Liver (tissue), 8 donors: ENCODE measurements at regions not wholly inside any gene's neighbourhood (a gene's known extent, or its start where the extent isn't known, plus 50 kb on each side); places are given as distances from the start of the nearest gene placed in this dataset.

Experiments
- DNase-seq: peaks from one replicate; pipeline ENCODE4 v3.0.0-alpha.2; 2017; ENCODE audit warnings: low spot score
- H3K27ac ChIP-seq, 2 donors: one replicate each; pipeline ENCODE4 v1.7.0; 2013; ENCODE audit warnings: inconsistent platforms in 2 of 2, low read length in 2 of 2, control low read depth in 1 of 2, low read depth in 1 of 2, mild to moderate bottlenecking in 1 of 2
- H3K27me3 ChIP-seq, 4 donors: one replicate each; pipeline versions ENCODE4 v1.6.1 to v1.7.0; 2013; ENCODE audit warnings: low read length in 3 of 4, inconsistent platforms in 1 of 4, mild to moderate bottlenecking in 1 of 4, moderate library complexity in 1 of 4; ENCODE audit not compliant: control insufficient read depth in 4 of 4, insufficient read depth in 4 of 4
- H3K36me3 ChIP-seq, 4 donors: one replicate each; pipeline versions ENCODE4 v1.6.1 to v1.7.0; 2013; ENCODE audit warnings: low read length in 3 of 4, mild to moderate bottlenecking in 3 of 4, low read depth in 1 of 4, moderate library complexity in 1 of 4; ENCODE audit not compliant: control insufficient read depth in 4 of 4, insufficient read depth in 3 of 4
- H3K4me1 ChIP-seq, 4 donors: one replicate each; pipeline versions ENCODE4 v1.6.1 to v1.7.0; 2013; ENCODE audit warnings: low read length in 3 of 4, mild to moderate bottlenecking in 3 of 4, moderate library complexity in 1 of 4; ENCODE audit not compliant: control insufficient read depth in 4 of 4, insufficient read depth in 4 of 4
- H3K4me3 ChIP-seq, 3 donors: one replicate each; pipeline versions ENCODE4 v1.6.1 to v1.7.0; 2013; ENCODE audit warnings: low read length in 3 of 3, control low read depth in 1 of 3, low read depth in 1 of 3, mild to moderate bottlenecking in 1 of 3
- H3K9ac ChIP-seq, 2 donors: one replicate each; pipeline ENCODE4 v1.7.0; 2013; ENCODE audit warnings: low read length in 2 of 2, mild to moderate bottlenecking in 2 of 2, moderate library complexity in 2 of 2, control low read depth in 1 of 2, low read depth in 1 of 2
- H3K9me3 ChIP-seq, 4 donors: one replicate each; pipeline versions ENCODE4 v1.6.1 to v1.7.0; 2013; ENCODE audit warnings: low read length in 3 of 4; ENCODE audit not compliant: control insufficient read depth in 4 of 4
- ATF3 ChIP-seq: IDR thresholded peaks from 2 replicates; pipeline ENCODE4 v1.6.1; 2016; ENCODE audit warnings: antibody characterized with exemption
- EGR1 ChIP-seq, 2 donors: IDR thresholded peaks; 2 replicates each; pipeline ENCODE4 v1.6.1; 2016 to 2018; ENCODE audit warnings: antibody characterized with exemption in 2 of 2, low read depth in 2 of 2
- FOXA1 ChIP-seq: IDR thresholded peaks from 2 replicates; pipeline ENCODE4 v1.6.1; 2016; ENCODE audit warnings: antibody characterized with exemption
- FOXA2 ChIP-seq: IDR thresholded peaks from 2 replicates; pipeline ENCODE4 v1.6.1; 2016; ENCODE audit warnings: antibody characterized with exemption
- GABPA ChIP-seq, 2 donors: IDR thresholded peaks in 1 of 2; conservative IDR thresholded peaks in 1 of 2; 2 replicates each; pipeline ENCODE4 v1.6.1; 2016; ENCODE audit warnings: antibody characterized with exemption in 2 of 2, mild to moderate bottlenecking in 1 of 2, moderate library complexity in 1 of 2
- HNF4A ChIP-seq, 2 donors: conservative IDR thresholded peaks; 2 replicates each; pipeline ENCODE4 v1.6.1; 2016; ENCODE audit warnings: antibody characterized with exemption in 2 of 2, mild to moderate bottlenecking in 2 of 2
- HNF4G ChIP-seq: IDR thresholded peaks from 2 replicates; pipeline ENCODE4 v1.6.1; 2016; ENCODE audit warnings: antibody characterized with exemption
- JUND ChIP-seq, 2 donors: IDR thresholded peaks; 2 replicates each; pipeline ENCODE4 v1.6.1; 2016; ENCODE audit warnings: antibody characterized with exemption in 2 of 2
- MAX ChIP-seq: IDR thresholded peaks from 2 replicates; pipeline ENCODE4 v1.6.1; 2016; ENCODE audit warnings: antibody characterized with exemption
- NR2F2 ChIP-seq: IDR thresholded peaks from 2 replicates; pipeline ENCODE4 v1.6.1; 2016; ENCODE audit warnings: antibody characterized with exemption
- RAD21 ChIP-seq, 2 donors: IDR thresholded peaks; 2 replicates each; pipeline ENCODE4 v1.6.1; 2016; ENCODE audit warnings: antibody characterized with exemption in 2 of 2, mild to moderate bottlenecking in 2 of 2
- RXRA ChIP-seq, 2 donors: IDR thresholded peaks; 2 replicates each; pipeline ENCODE4 v1.6.1; 2017 to 2018; ENCODE audit warnings: antibody characterized with exemption in 2 of 2, mild to moderate bottlenecking in 1 of 2
- SP1 ChIP-seq: IDR thresholded peaks from 2 replicates; pipeline ENCODE4 v1.6.1; 2018; ENCODE audit warnings: antibody characterized with exemption, mild to moderate bottlenecking
- TAF1 ChIP-seq: conservative IDR thresholded peaks from 2 replicates; pipeline ENCODE4 v1.6.1; 2016; ENCODE audit warnings: antibody characterized with exemption, mild to moderate bottlenecking
- YY1 ChIP-seq: IDR thresholded peaks from 2 replicates; pipeline ENCODE4 v1.6.1; 2016; ENCODE audit warnings: antibody characterized with exemption, mild to moderate bottlenecking
- ZBTB33 ChIP-seq: IDR thresholded peaks from 2 replicates; pipeline ENCODE4 v1.6.1; 2016; ENCODE audit warnings: antibody characterized with exemption
- WGBS: extraction: QIAGEN DNeasy Blood & Tissue Kit; methylation state at CpG from one replicate; pipeline ENCODE4 v1.1.7; 2013; 5-methylcytosine and 5-hydroxymethylcytosine counted together
- TF ChIP-seq, protein P1 (sequence below): IDR thresholded peaks from 2 replicates; pipeline ENCODE4 v1.6.1; 2016; ENCODE audit warnings: antibody characterized with exemption, mild to moderate bottlenecking
- TF ChIP-seq, protein P2 (sequence below): fragments of 150-350 bp; IDR thresholded peaks from 2 replicates; pipeline ENCODE4 v1.5.1; 2017; ENCODE audit warnings: improper control_type of control experiment, low read depth, low read length; ENCODE audit not compliant: missing input control
- donor health status: healthy.
- donor health status: healthy.
- donor health status: healthy.
- donor health status: healthy.
- donor health status: healthy.

DNA sequence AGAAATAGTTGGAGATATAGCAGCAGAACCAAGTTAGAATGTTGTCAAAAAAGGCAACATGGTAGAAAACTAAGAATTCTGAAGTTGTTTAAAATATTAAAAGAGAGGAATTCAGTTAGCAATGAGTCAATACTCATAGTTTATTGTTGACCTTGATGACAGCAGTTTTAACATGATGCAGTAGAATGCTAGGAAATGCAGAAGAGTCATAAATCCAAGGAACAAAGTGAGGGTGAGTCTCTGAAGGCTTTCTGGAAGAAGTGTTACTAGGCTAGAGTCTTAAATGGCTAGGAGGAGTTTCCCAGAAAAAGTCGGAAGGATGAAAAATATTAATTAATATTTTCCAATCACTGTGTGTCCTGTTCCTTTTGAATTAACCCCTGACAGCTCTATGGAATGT lies 807.3 kb downstream of the TSN start:
- no peaks in the 10 kb centered on the region for H3K4me1 ChIP-seq
- no peaks in the 10 kb centered on the region for H3K9me3 ChIP-seq
- H3K9ac ChIP-seq: no peak overlapping the region
- no peaks in the 10 kb centered on the region for H3K27me3 ChIP-seq
- no peak overlapping the region for H3K4me3 ChIP-seq
- TF ChIP-seq RXRA (IDR thresholded peaks at IDR 0.05) (no peak), RAD21 (IDR thresholded peaks at IDR 0.05) (no peak), MAX (no peak), EGR1 (IDR thresholded peaks at IDR 0.05; ENCODE audit: low read depth in 2 of 2) (no peak), NR2F2 (no peak), JUND (IDR thresholded peaks at IDR 0.05) (no peak), TAF1 (no peak), ZBTB33 (no peak), HNF4A (conservative IDR thresholded peaks at IDR 0.05) (no peak), GABPA (IDR thresholded peaks at IDR 0.05 in 1 of 2, conservative IDR thresholded peaks at IDR 0.05 in 1 of 2) (no peak), ATF3 (no peak), YY1 (no peak), FOXA2 (no peak), SP1 (no peak), HNF4G (no peak), FOXA1 (no peak)
- TF ChIP-seq, protein P1, sequence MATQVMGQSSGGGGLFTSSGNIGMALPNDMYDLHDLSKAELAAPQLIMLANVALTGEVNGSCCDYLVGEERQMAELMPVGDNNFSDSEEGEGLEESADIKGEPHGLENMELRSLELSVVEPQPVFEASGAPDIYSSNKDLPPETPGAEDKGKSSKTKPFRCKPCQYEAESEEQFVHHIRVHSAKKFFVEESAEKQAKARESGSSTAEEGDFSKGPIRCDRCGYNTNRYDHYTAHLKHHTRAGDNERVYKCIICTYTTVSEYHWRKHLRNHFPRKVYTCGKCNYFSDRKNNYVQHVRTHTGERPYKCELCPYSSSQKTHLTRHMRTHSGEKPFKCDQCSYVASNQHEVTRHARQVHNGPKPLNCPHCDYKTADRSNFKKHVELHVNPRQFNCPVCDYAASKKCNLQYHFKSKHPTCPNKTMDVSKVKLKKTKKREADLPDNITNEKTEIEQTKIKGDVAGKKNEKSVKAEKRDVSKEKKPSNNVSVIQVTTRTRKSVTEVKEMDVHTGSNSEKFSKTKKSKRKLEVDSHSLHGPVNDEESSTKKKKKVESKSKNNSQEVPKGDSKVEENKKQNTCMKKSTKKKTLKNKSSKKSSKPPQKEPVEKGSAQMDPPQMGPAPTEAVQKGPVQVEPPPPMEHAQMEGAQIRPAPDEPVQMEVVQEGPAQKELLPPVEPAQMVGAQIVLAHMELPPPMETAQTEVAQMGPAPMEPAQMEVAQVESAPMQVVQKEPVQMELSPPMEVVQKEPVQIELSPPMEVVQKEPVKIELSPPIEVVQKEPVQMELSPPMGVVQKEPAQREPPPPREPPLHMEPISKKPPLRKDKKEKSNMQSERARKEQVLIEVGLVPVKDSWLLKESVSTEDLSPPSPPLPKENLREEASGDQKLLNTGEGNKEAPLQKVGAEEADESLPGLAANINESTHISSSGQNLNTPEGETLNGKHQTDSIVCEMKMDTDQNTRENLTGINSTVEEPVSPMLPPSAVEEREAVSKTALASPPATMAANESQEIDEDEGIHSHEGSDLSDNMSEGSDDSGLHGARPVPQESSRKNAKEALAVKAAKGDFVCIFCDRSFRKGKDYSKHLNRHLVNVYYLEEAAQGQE: no peak
- TF ChIP-seq, protein P2, sequence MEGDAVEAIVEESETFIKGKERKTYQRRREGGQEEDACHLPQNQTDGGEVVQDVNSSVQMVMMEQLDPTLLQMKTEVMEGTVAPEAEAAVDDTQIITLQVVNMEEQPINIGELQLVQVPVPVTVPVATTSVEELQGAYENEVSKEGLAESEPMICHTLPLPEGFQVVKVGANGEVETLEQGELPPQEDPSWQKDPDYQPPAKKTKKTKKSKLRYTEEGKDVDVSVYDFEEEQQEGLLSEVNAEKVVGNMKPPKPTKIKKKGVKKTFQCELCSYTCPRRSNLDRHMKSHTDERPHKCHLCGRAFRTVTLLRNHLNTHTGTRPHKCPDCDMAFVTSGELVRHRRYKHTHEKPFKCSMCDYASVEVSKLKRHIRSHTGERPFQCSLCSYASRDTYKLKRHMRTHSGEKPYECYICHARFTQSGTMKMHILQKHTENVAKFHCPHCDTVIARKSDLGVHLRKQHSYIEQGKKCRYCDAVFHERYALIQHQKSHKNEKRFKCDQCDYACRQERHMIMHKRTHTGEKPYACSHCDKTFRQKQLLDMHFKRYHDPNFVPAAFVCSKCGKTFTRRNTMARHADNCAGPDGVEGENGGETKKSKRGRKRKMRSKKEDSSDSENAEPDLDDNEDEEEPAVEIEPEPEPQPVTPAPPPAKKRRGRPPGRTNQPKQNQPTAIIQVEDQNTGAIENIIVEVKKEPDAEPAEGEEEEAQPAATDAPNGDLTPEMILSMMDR: no peak
- 46% methylated on average over 1 of the region's 1 CpG for WGBS
- no peaks in the 10 kb centered on the region for H3K36me3 ChIP-seq
- no peak for DNase-seq
- H3K27ac ChIP-seq: no peak overlapping the region
